ENCODE measurements at regions not wholly inside any gene's neighbourhood (a gene's known extent, or its start where the extent isn't known, plus 50 kb on each side); places are given as distances from the start of the nearest gene placed in this dataset.

- DNase-seq (ENCODE audit: low read depth), result no peak
Measured at GRCh38 chr1:69244211-69244610, 323.5 kb upstream of the LRRC7 start.

GRCh38 chr1:69246109-69246508, 321.6 kb upstream of the LRRC7 start:
- DNase-seq (ENCODE audit: low read depth), result no peak

- DNase-seq (ENCODE audit: low read depth), result peak; percentile 7
Measured at GRCh38 chr1:69246710-69247109, 321.0 kb upstream of the LRRC7 start.

DNA sequence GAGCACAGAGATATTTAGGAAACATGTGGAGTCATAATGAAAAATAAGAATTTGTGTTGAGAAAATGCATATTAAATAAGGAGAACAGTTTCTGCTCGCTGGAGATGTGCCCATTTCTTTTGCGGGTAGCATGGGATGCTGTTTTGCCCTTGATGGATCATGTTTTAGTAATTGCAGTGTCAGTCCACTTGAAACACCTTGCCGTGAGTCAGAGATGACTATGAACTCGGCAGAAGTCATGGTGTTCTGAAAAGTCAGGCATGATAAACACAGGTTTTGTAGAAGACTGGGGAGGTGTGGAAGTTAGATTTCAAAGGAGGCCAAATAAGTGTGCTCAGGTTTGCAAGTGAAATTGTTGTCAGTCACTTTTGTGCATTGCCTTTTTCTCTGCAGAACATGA, 315.0 kb upstream of the LRRC7 start:
- DNase-seq (ENCODE audit: low read depth), result no peak

GRCh38 chr1:69256036-69256435, 311.7 kb upstream of the LRRC7 start:
- DNase-seq (ENCODE audit: low read depth), result no peak

- DNase-seq (ENCODE audit: low read depth), result no peak
Measured at GRCh38 chr1:69258842-69259241, 308.9 kb upstream of the LRRC7 start.

- peak; percentile 28 for DNase-seq (ENCODE audit: low read depth)
Measured at GRCh38 chr1:69263921-69264391, 303.8 kb upstream of the LRRC7 start.

DNA sequence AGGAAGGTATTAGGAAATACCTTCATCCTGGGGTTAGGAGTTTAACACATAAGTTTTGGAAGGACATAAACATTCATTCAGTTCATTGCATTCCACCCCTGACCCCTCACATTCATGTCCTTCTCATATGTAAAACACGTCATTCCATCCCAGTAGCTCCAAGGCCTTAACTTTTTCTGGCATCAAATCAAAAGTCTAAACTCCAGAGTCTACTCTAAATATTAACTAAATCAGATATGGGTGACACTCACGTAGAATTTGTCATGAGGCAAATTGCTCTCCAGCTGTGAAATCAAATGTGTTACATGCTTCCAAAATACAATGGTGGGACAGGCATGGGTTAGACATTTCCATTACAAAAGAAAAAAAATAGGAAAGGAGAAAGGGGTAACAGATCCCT, 298.2 kb upstream of the LRRC7 start:
- no peak for DNase-seq (ENCODE audit: low read depth)

DNA sequence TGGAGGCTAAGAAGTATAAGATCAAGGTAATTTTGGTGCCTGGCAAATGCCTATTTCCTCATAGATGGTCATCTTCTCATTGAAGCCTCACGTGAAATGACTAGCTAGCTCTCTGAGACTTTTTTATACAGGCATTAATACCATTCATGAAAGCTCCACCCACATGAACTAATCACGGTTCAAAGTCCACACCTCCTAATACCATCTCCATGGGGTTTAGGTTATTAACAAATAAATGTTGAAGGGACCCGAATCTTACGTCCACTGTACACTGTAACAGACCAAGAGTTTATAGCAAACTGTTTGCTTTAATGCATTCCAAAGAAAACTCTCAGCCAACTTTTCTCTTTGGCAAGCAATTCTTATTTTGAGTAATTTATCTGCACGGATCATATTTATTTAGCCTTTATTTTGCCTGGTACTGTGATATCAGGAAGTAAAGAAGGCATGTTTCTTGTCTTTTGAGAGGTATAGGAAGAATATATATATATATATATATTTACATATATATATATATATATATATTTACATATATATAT, 296.1 kb upstream of the LRRC7 start:
- DNase-seq (ENCODE audit: low read depth), result no peak

GRCh38 chr1:69272684-69273083, 295.0 kb upstream of the LRRC7 start:
- DNase-seq (ENCODE audit: low read depth), result no peak

- no peak for DNase-seq (ENCODE audit: low read depth)
Measured at GRCh38 chr1:69278923-69279322, 288.8 kb upstream of the LRRC7 start.

- DNase-seq (ENCODE audit: low read depth), result no peak
Measured at GRCh38 chr1:69283516-69283915, 284.2 kb upstream of the LRRC7 start.

DNA sequence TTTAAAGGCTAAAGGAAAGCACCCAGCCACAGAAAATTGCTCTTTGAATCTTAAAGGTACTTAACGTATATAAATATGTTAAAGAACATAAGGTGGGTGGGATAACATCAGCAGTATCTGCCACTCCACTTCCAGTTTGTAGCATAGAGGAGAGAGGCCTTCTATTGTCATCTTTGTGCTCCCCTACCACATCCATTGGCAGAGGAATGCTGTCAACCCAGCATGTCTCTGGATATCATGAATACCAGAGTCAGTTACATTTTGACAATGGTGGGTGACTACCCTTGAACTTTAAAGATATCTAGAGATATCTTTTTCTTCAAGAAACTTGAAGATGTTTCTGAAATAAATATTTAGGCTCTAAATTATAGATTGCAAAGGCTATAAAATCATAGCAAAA, 283.2 kb upstream of the LRRC7 start:
- no peak for DNase-seq (ENCODE audit: low read depth)

DNA sequence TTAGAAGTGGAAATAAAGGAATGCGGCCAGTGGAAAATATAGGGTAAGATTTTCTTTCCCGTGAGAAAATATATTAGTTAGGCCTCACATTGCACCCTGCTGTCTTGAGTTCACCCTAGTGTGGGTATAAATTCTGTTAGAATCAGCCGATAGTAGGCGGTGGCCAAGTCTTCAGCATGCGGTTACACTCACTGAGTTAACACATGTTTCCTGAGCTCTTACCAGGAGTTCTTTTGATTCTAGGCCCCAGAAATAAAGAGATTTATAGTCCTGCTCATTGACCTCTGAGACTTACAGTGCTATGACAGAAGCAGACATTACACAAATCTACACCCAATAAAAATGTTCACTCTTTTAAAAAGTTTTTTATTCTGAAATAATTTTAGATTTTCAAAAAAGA, 279.3 kb upstream of the LRRC7 start:
- no peak for DNase-seq (ENCODE audit: low read depth)

DNA sequence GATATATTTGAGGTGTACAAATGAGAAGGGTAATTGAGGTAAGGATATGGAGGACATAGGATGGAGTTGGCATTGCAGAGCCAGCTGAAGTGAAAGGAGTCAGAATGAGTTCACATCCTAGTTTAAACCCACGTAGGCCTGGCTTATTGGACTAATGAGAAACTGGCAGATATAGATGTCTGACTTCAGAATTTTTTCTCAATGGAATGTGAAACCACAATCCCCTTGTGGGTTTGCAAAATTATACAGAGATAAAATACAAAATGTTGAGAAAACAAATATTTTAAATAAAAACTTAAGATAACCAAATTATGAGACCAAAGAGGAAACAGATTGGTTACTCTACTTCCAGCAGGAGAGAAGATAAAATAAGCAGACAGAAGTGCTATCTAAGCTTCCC, 277.4 kb upstream of the LRRC7 start:
- peak; percentile 16 for DNase-seq (ENCODE audit: low read depth)

- no peak for DNase-seq (ENCODE audit: low read depth)
Measured at GRCh38 chr1:69291541-69291940, 276.2 kb upstream of the LRRC7 start.

- DNase-seq (ENCODE audit: low read depth), result no peak
Measured at GRCh38 chr1:69292833-69293232, 274.9 kb upstream of the LRRC7 start.

GRCh38 chr1:69294171-69294570, 273.6 kb upstream of the LRRC7 start:
- no peak for DNase-seq (ENCODE audit: low read depth)

DNA sequence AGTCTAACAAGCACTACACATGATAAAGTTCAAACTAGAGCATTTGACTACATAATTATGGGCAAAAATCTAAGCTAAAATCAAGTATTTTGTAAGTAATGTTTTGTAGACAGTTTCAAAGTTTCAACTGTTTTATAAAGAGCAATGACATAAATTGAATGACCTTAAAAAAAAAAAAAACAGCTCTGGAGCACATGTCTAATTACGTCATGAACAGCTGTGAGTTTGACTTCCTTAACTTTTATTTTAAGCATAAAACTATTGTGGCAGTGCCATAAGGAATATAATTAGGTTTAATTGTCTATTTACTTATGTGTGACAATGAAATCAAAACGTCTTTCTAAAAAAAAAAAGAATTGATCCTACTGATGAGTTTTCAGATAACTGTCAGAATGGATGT, 272.5 kb upstream of the LRRC7 start:
- no peak for DNase-seq (ENCODE audit: low read depth)

DNA sequence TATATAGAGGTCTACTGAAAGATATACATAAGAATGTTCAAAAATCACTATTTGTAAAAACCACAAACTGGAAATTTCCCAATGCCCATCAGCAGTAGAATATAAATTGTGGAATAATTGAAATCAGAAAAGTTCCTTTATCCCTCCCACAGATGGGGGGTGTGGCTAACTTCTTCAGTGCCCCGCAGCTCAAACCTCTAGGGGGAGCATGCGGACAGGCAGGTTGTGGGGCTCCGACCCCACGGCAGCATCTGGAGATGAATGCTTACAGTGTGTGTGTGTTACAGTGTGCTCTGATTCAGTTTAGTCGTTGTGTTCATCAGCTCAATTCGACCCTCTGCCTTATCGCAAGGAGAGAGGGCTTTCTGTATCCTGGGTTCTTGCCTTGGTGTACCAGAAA, 262.1 kb upstream of the LRRC7 start:
- DNase-seq (ENCODE audit: low read depth), result no peak

DNA sequence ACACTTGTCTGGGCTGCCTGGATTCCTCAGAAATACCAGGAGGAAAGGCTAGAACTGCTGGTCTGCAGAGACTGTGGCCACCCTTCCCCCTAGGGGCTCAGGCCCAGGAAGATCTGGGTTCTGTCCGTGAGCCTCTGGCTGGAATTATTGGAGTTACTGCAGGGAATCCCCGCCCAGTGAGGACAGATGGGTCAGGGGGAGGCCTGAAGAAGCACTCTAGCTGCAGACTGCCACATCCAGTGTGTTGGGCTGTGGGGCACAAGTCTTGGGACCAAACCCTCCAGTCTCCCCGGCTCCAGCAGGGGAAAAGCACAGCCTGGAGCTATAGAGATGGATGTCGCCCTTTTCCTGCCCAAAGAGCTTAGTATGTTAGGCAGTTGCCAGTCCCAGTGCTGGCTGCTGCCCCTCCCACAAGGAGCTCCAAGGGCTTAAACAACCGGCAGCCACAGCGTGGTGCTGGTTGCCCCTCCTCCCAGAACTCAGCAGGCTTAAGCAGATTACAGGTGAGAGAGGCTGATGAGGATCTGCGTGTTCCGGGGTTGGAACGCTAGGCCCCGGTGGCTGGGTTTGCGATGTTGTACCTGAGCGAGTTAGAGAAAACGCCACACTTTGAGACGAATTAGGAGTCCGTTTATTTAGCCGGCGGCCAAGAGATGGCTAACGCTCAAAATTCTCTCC, 255.5 kb upstream of the LRRC7 start:
- no peak for DNase-seq (ENCODE audit: low read depth)

DNA sequence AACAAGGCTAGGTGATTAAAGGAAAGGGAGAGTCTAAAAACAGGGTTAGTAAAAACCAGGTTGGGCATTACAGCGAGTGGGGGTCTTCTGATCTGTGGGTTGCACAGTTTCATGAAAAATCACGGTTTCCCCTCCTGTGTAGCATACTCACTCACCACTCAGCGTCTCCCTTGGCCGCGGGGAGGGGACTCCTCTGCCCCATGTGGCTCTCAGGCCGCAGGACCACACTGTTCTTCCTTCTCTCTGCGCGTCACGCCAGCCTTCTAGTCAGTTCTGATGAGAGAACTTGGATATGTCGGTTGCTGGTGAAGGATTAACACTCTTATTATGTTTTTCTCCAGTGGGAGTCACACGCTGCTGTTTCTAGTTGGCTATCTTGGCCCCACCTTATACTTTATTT, 254.6 kb upstream of the LRRC7 start:
- no peak for DNase-seq (ENCODE audit: low read depth)

DNA sequence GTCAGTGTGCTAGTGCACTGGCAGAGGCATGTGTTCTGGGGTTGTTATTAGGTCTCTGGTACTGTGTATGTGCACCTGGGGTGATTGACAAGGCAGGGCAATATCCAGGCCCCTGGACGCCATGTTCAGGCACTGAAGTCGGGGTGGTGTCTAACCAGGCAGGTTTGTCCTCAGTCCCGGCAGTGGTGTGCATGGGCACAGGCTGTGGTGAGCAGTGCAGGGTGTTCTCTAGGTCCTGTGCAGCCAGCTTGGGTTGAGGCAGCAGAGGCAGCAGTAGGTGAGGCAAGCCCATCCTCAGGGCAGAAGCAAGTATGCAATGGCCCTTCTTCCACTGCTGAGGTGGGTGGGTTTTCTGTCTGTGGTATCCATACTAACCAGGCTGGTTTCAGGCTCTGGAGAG, 252.3 kb upstream of the LRRC7 start:
- no peak for DNase-seq (ENCODE audit: low read depth)

DNA sequence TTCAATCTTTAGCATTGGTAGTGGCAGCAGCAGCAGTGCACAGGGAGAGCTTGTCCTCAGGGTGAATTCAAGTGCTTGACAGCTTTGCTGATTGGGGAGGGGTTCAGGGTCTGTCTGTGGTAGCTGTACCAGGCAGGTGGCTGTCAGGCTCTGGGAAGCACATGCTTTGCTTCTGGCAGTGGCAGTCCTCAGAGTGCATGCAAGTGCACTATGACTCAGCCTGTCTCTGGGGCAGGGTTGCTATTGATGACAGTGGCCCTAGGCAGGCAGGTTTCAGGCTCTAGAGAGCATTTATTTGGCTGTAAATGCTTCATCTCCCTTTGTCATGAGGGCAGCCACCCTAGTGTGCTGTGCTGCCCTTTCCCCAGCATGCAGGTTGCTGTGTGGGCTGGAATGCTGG, 251.9 kb upstream of the LRRC7 start:
- DNase-seq (ENCODE audit: low read depth), result no peak

All from stromal cell of bone marrow (primary cell).